ENCODE measurements at regions not wholly inside any gene's neighbourhood (a gene's known extent, or its start where the extent isn't known, plus 50 kb on each side); places are given as distances from the start of the nearest gene placed in this dataset.

DNA sequence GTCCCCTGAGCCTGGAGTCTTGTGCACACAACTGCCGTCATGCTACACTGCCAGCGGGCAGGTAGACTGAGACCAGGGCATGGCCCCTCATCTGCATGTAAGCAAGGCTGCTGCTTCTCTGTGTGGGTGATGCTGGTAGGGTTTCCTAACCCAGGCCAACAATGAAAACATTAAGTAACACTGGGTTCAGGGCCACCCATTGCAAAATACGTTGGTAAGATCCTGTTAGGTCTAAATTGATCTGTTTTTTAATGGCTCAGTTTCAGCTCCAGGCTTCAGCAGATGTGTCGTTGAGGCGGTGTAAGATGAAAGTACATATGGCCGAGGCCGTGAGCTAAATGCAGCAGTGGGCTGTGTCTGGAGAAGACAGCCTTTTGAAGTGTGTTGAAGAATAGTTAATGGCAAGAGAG, 383.4 kb downstream of the IRS2 start:
- H2AFZ ChIP-seq (ENCODE audit: low read length) = no peak overlapping the region
- H3K9me2 ChIP-seq (ENCODE audit: low read depth, low read length) = no peaks in the 10 kb centered on the region
- H4K20me1 ChIP-seq (ENCODE audit: insufficient read depth, low read length) = no peaks in the 10 kb centered on the region
- H3K4me3 ChIP-seq (ENCODE audit: low read depth, low read length, poor library complexity, severe bottlenecking) = no peak overlapping the region
- H3K9ac ChIP-seq (ENCODE audit: low read length) = no peak overlapping the region
- TF ChIP-seq EZH2 (IDR thresholded peaks at IDR 0.05; ENCODE audit: borderline replicate concordance, low read length) = no peak
- TF ChIP-seq, protein P1, sequence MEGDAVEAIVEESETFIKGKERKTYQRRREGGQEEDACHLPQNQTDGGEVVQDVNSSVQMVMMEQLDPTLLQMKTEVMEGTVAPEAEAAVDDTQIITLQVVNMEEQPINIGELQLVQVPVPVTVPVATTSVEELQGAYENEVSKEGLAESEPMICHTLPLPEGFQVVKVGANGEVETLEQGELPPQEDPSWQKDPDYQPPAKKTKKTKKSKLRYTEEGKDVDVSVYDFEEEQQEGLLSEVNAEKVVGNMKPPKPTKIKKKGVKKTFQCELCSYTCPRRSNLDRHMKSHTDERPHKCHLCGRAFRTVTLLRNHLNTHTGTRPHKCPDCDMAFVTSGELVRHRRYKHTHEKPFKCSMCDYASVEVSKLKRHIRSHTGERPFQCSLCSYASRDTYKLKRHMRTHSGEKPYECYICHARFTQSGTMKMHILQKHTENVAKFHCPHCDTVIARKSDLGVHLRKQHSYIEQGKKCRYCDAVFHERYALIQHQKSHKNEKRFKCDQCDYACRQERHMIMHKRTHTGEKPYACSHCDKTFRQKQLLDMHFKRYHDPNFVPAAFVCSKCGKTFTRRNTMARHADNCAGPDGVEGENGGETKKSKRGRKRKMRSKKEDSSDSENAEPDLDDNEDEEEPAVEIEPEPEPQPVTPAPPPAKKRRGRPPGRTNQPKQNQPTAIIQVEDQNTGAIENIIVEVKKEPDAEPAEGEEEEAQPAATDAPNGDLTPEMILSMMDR (IDR thresholded peaks at IDR 0.05; ENCODE audit: low read length) = no peak
- no peaks in the 10 kb centered on the region for H3K4me1 ChIP-seq (ENCODE audit: insufficient read depth, low read length, severe bottlenecking)
- no peaks in the 10 kb centered on the region for H3K9me3 ChIP-seq (ENCODE audit: low read length)
- no peaks in the 10 kb centered on the region for H3F3A ChIP-seq (ENCODE audit: insufficient read depth, low read length)
- no peaks in the 10 kb centered on the region for H3K36me3 ChIP-seq (ENCODE audit: insufficient read depth, low read length)
- no peaks in the 10 kb centered on the region for H3K79me2 ChIP-seq (ENCODE audit: insufficient read depth, low read length)
- no peak overlapping the region for H3K27ac ChIP-seq (ENCODE audit: low read depth, low read length, poor library complexity, severe bottlenecking)
- H3K4me2 ChIP-seq (ENCODE audit: low read length) = no peak overlapping the region
- H3K27me3 ChIP-seq (ENCODE audit: insufficient read depth, low read length) = no peaks in the 10 kb centered on the region

DNA sequence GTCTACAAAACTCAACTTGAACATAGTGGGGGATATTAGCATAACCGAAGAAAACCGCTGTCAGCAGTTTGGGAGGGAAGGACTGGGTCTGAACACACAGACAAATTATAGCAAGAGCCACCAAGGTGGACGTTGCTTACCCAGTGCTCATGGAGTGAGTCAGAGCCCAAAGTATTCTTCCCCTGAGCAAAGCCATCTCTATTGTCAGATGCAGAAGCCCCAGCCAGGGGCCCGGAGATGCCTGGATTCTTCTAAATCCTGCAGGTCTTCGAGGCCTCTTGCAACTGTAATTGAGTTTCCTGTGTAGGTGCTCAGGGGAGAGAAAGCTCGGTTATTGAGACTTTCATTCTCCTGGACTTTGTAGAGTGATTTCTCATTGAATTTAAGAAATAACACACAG, 384.5 kb downstream of the IRS2 start:
- no peak overlapping the region for H2AFZ ChIP-seq (ENCODE audit: low read length)
- H3K27ac ChIP-seq (ENCODE audit: low read depth, low read length, poor library complexity, severe bottlenecking) = no peak overlapping the region

DNA sequence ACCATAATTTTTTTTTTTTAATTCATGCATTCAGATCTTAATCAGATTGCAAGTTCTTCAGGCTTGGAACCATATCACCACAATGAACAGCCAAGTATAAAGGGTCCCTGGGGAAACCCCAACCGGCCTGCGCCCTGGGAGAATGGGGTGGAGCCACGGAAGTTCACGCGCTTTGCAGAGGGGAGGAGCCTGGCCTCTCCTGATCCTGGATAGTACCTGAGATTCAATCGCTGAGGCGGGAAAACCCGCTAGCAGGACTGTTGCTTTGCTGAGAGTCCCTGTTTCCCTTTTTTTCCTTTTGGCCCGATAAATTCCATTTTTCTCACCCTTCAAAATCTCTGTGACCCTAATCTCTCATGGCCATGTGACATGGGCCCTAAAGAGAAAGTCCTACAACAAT, 385.1 kb downstream of the IRS2 start:
- no peaks in the 10 kb centered on the region for H3K36me3 ChIP-seq (ENCODE audit: insufficient read depth, low read length)
- H3K9ac ChIP-seq (ENCODE audit: low read length) = no peak overlapping the region
- H3K27ac ChIP-seq (ENCODE audit: low read depth, low read length, poor library complexity, severe bottlenecking) = no peak overlapping the region
- no peaks in the 10 kb centered on the region for H3K9me2 ChIP-seq (ENCODE audit: low read depth, low read length)
- no peaks in the 10 kb centered on the region for H3K79me2 ChIP-seq (ENCODE audit: insufficient read depth, low read length)
- no peaks in the 10 kb centered on the region for H3K9me3 ChIP-seq (ENCODE audit: low read length)
- no peaks in the 10 kb centered on the region for H3F3A ChIP-seq (ENCODE audit: insufficient read depth, low read length)
- H2AFZ ChIP-seq (ENCODE audit: low read length) = no peak overlapping the region
- H3K4me1 ChIP-seq (ENCODE audit: insufficient read depth, low read length, severe bottlenecking) = no peaks in the 10 kb centered on the region
- no peak for TF ChIP-seq EZH2 (IDR thresholded peaks at IDR 0.05; ENCODE audit: borderline replicate concordance, low read length)
- TF ChIP-seq, protein P1 (IDR thresholded peaks at IDR 0.05; ENCODE audit: low read length) = no peak
- no peak overlapping the region for H3K4me3 ChIP-seq (ENCODE audit: low read depth, low read length, poor library complexity, severe bottlenecking)
- H3K4me2 ChIP-seq (ENCODE audit: low read length) = no peak overlapping the region
- H3K27me3 ChIP-seq (ENCODE audit: insufficient read depth, low read length) = no peaks in the 10 kb centered on the region
- no peaks in the 10 kb centered on the region for H4K20me1 ChIP-seq (ENCODE audit: insufficient read depth, low read length)

More for the DNA sequence above, 384.5 kb downstream of the IRS2 start:
- TF ChIP-seq EZH2 (IDR thresholded peaks at IDR 0.05; ENCODE audit: borderline replicate concordance, low read length) = no peak
- TF ChIP-seq, protein P1 (IDR thresholded peaks at IDR 0.05; ENCODE audit: low read length) = no peak
- H3K36me3 ChIP-seq (ENCODE audit: insufficient read depth, low read length) = no peaks in the 10 kb centered on the region
- H3K4me3 ChIP-seq (ENCODE audit: low read depth, low read length, poor library complexity, severe bottlenecking) = no peak overlapping the region
- H3K27me3 ChIP-seq (ENCODE audit: insufficient read depth, low read length) = no peaks in the 10 kb centered on the region
- no peak overlapping the region for H3K4me2 ChIP-seq (ENCODE audit: low read length)
- no peaks in the 10 kb centered on the region for H3K9me2 ChIP-seq (ENCODE audit: low read depth, low read length)
- H3K9ac ChIP-seq (ENCODE audit: low read length) = no peak overlapping the region
- no peaks in the 10 kb centered on the region for H3K9me3 ChIP-seq (ENCODE audit: low read length)
- H3K79me2 ChIP-seq (ENCODE audit: insufficient read depth, low read length) = no peaks in the 10 kb centered on the region
- no peaks in the 10 kb centered on the region for H3F3A ChIP-seq (ENCODE audit: insufficient read depth, low read length)
- no peaks in the 10 kb centered on the region for H3K4me1 ChIP-seq (ENCODE audit: insufficient read depth, low read length, severe bottlenecking)
- no peaks in the 10 kb centered on the region for H4K20me1 ChIP-seq (ENCODE audit: insufficient read depth, low read length)
